ENCODE measurements at regions not wholly inside any gene's neighbourhood (a gene's known extent, or its start where the extent isn't known, plus 50 kb on each side); places are given as distances from the start of the nearest gene placed in this dataset.
"Not testable (repeated sequence)": the region's sequence is repeated elsewhere in the genome, so short reads cannot be mapped to it uniquely, and the experiment has no call there.

DNA sequence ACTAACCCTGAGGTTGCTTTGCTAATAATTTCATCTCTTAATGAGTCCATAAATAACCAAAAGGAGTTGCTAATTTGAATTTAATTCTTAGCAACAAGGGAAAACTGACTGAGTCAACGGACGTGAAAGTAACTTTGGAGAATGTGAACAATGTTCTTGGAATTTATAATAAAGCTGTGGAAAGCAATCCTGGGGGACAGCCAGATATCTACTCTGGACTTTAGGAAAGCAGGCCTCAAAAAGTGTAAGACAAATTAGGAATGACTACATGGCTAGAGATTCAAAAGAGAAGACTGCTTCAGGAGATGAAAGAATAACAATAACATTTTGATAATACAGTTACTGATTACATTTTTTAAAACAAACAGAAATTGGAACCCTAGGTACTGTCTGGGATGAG, 318.4 kb upstream of the COL8A1 start:
- ChIA-PET CTCF (no interaction called here), POLR2A (no interaction called here)
- Mint-ChIP-seq H3K36me3 (no peaks in the 10 kb centered on the region), H3K4me3 (no peak overlapping the region), H3K9me3 (peaks cover 0 to 6% (median 0%) of the 10 kb centered on the region in 5 donors), H3K27ac (no peak overlapping the region), H3K27me3 (no peaks in the 10 kb centered on the region), H3K4me1 (no peaks in the 10 kb centered on the region)
- no peaks in the 10 kb centered on the region for H3K4me1 ChIP-seq (ENCODE audit: insufficient read depth, low read length)
- H3K27me3 ChIP-seq (ENCODE audit: insufficient read depth, low read length, poor library complexity, severe bottlenecking): no peaks in the 10 kb centered on the region
- H3K36me3 ChIP-seq (ENCODE audit: insufficient read depth, low read length): no peaks in the 10 kb centered on the region
- DNase-seq: no peak
- no peak overlapping the region for H3K4me3 ChIP-seq (ENCODE audit: low read length)
- no peaks in the 10 kb centered on the region for H3K9me3 ChIP-seq (ENCODE audit: low read length)
- H3K27ac ChIP-seq (ENCODE audit: low read depth, low read length): no peak overlapping the region

DNA sequence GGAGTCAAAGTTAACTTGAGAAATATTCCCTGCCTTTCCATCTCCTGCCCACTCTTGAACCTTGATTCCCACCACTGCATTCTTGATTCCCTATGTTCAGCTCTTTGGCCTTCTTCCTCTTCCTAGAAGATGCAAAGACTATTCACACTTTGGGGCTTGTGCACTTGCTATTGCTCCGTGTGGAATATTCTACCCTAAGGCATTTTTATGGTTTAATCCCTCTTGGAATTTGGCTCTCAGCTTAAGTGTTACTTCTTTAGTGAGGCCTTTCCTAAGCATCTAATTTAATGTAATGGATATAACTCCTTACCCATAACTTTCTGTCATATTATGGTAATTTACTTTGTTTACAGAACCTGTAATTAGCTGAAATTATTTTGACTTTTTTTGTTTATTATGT, 318.9 kb upstream of the COL8A1 start:
- Mint-ChIP-seq H3K27ac (no peak overlapping the region), H3K4me3 (no peak overlapping the region), H3K9me3 (peaks cover 0 to 6% (median 0%) of the 10 kb centered on the region in 5 donors), H3K4me1 (no peaks in the 10 kb centered on the region), H3K36me3 (no peaks in the 10 kb centered on the region), H3K27me3 (no peaks in the 10 kb centered on the region)
- no peak for DNase-seq
- Histone ChIP-seq H3K27ac (ENCODE audit: low read depth, low read length) (no peak overlapping the region), H3K9me3 (ENCODE audit: low read length) (no peaks in the 10 kb centered on the region), H3K36me3 (ENCODE audit: insufficient read depth, low read length) (no peaks in the 10 kb centered on the region), H3K4me1 (ENCODE audit: insufficient read depth, low read length) (no peaks in the 10 kb centered on the region), H3K4me3 (ENCODE audit: low read length) (no peak overlapping the region), H3K27me3 (ENCODE audit: insufficient read depth, low read length, poor library complexity, severe bottlenecking) (no peaks in the 10 kb centered on the region)
- CTCF ChIA-PET: no interaction called here
- POLR2A ChIA-PET: no interaction called here

DNA sequence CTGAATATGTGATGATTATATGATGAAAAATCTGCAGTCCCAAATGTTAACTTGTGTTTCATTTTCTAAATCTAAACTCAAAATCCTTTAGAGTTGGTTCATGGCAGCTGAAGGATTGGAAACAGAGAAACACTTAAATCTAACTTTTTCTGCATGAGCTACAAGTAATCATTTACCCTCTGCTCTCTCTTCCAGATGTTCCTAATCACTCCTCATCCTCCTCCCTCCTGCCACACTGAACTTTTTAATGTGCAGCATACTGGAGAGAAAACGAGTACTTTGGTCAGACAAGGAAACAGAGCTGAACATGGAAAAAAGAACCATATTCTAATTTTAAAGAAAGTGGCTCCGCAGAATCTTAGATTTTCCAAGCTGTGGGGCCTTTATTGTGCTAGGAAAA, 321.2 kb upstream of the COL8A1 start:
- Histone ChIP-seq H3K9me3 (ENCODE audit: low read length) (no peaks in the 10 kb centered on the region), H3K27ac (ENCODE audit: low read depth, low read length) (no peak overlapping the region), H3K4me1 (ENCODE audit: insufficient read depth, low read length) (no peaks in the 10 kb centered on the region), H3K4me3 (ENCODE audit: low read length) (no peak overlapping the region), H3K27me3 (ENCODE audit: insufficient read depth, low read length, poor library complexity, severe bottlenecking) (no peaks in the 10 kb centered on the region), H3K36me3 (ENCODE audit: insufficient read depth, low read length) (no peaks in the 10 kb centered on the region)
- peaks cover 0 to 12% (median 0%) of the 10 kb centered on the region in 5 donors for H3K9me3 Mint-ChIP-seq
- H3K36me3 Mint-ChIP-seq: no peaks in the 10 kb centered on the region
- ChIA-PET CTCF (no interaction called here), POLR2A (no interaction called here)
- no peak overlapping the region for H3K27ac Mint-ChIP-seq
- no peak overlapping the region for H3K4me3 Mint-ChIP-seq
- H3K4me1 Mint-ChIP-seq: no peaks in the 10 kb centered on the region
- DNase-seq: no peak
- no peaks in the 10 kb centered on the region for H3K27me3 Mint-ChIP-seq

DNA sequence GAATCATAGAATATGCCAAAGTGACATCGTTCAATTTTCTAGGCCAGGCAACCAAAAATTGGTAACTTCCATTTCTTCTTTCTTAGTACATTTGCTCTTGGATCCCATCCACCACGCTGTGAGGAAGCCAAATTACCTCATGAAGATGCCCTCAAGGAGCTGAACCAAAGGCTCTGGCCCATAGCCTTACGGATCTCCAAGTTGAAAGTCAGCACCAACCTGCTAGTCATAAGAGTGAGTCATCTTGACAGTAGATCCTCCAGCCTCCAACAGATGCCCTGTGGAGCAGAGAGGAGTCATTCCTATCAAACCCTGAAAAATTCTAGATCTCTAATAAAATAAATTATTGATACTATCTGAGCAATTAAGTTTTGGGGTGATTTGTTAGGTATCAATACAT, 322.5 kb upstream of the COL8A1 start:
- POLR2A ChIA-PET: no interaction called here

GRCh38 chr3:99313485-99313884, 324.9 kb upstream of the COL8A1 start:
- ChIA-PET POLR2A (no interaction called here), CTCF (no interaction called here)
- H3K27ac ChIP-seq (ENCODE audit: low read depth, low read length): no peak overlapping the region
- Mint-ChIP-seq H3K36me3 (no peaks in the 10 kb centered on the region), H3K27ac (no peak overlapping the region), H3K4me1 (no peaks in the 10 kb centered on the region), H3K9me3 (peaks cover 7 to 31% (median 14%) of the 10 kb centered on the region in 5 donors), H3K27me3 (peaks cover 0 to 4% of the 10 kb centered on the region in 2 donors), H3K4me3 (no peak overlapping the region)
- DNase-seq: no peak
- H3K27me3 ChIP-seq (ENCODE audit: insufficient read depth, low read length, poor library complexity, severe bottlenecking): no peaks in the 10 kb centered on the region
- no peaks in the 10 kb centered on the region for H3K36me3 ChIP-seq (ENCODE audit: insufficient read depth, low read length)
- no peak overlapping the region for H3K4me3 ChIP-seq (ENCODE audit: low read length)
- no peaks in the 10 kb centered on the region for H3K9me3 ChIP-seq (ENCODE audit: low read length)
- H3K4me1 ChIP-seq (ENCODE audit: insufficient read depth, low read length): no peaks in the 10 kb centered on the region

More for the DNA sequence above, 322.5 kb upstream of the COL8A1 start:
- no peak overlapping the region for H3K27ac Mint-ChIP-seq
- H3K27ac ChIP-seq (ENCODE audit: low read depth, low read length): no peak overlapping the region
- H3K4me1 Mint-ChIP-seq: no peaks in the 10 kb centered on the region
- H3K4me3 Mint-ChIP-seq: no peak overlapping the region
- H3K9me3 ChIP-seq (ENCODE audit: low read length): no peaks in the 10 kb centered on the region
- CTCF ChIA-PET: no interaction called here
- H3K36me3 ChIP-seq (ENCODE audit: insufficient read depth, low read length): no peaks in the 10 kb centered on the region
- no peak for DNase-seq
- H3K27me3 ChIP-seq (ENCODE audit: insufficient read depth, low read length, poor library complexity, severe bottlenecking): no peaks in the 10 kb centered on the region
- no peak overlapping the region for H3K4me3 ChIP-seq (ENCODE audit: low read length)
- no peaks in the 10 kb centered on the region for H3K4me1 ChIP-seq (ENCODE audit: insufficient read depth, low read length)
- H3K27me3 Mint-ChIP-seq: no peaks in the 10 kb centered on the region
- H3K36me3 Mint-ChIP-seq: no peaks in the 10 kb centered on the region
- H3K9me3 Mint-ChIP-seq: peaks cover 3 to 18% (median 4%) of the 10 kb centered on the region in 5 donors

DNA sequence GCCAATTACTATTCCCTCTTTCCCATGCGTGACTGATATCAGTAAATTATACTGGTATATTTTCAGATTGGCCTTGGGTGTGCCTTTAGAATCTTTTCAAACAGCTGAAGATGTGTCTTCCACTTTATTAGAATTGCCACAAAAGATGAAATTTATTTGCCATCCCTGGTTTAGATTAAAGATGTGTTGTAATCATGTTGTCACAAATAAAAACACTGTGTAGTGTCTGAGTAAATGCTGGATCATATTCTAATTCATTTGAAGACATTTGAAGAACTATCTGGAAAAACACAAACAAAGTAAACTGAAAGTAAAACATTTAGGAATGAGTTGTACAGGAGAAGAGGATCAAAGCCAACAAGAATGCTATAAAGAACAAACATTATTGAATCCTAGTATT, 339.7 kb upstream of the COL8A1 start:
- no peak overlapping the region for H3K27ac ChIP-seq (ENCODE audit: low read depth, low read length)
- no peaks in the 10 kb centered on the region for H3K36me3 ChIP-seq (ENCODE audit: insufficient read depth, low read length)
- H3K9me3 Mint-ChIP-seq: peaks cover 2 to 10% (median 5%) of the 10 kb centered on the region in 5 donors
- H3K36me3 Mint-ChIP-seq: no peaks in the 10 kb centered on the region
- ChIA-PET CTCF (no interaction called here), POLR2A (no interaction called here)
- no peaks in the 10 kb centered on the region for H3K27me3 Mint-ChIP-seq
- no peak for DNase-seq
- no peak overlapping the region for H3K4me3 Mint-ChIP-seq
- H3K4me1 Mint-ChIP-seq: no peaks in the 10 kb centered on the region
- no peaks in the 10 kb centered on the region for H3K9me3 ChIP-seq (ENCODE audit: low read length)
- H3K27me3 ChIP-seq (ENCODE audit: insufficient read depth, low read length, poor library complexity, severe bottlenecking): no peaks in the 10 kb centered on the region
- H3K27ac Mint-ChIP-seq: no peak overlapping the region
- no peaks in the 10 kb centered on the region for H3K4me1 ChIP-seq (ENCODE audit: insufficient read depth, low read length)
- H3K4me3 ChIP-seq (ENCODE audit: low read length): no peak overlapping the region

GRCh38 chr3:99295836-99296235, 342.6 kb upstream of the COL8A1 start:
- Mint-ChIP-seq H3K4me3 (no peak overlapping the region), H3K27ac (no peak overlapping the region), H3K4me1 (no peaks in the 10 kb centered on the region), H3K27me3 (no peaks in the 10 kb centered on the region), H3K36me3 (no peaks in the 10 kb centered on the region), H3K9me3 (peaks cover 0 to 10% (median 4%) of the 10 kb centered on the region in 5 donors)
- Histone ChIP-seq H3K27me3 (ENCODE audit: insufficient read depth, low read length, poor library complexity, severe bottlenecking) (no peaks in the 10 kb centered on the region), H3K4me1 (ENCODE audit: insufficient read depth, low read length) (no peaks in the 10 kb centered on the region), H3K9me3 (ENCODE audit: low read length) (no peaks in the 10 kb centered on the region), H3K27ac (ENCODE audit: low read depth, low read length) (no peak overlapping the region), H3K4me3 (ENCODE audit: low read length) (no peak overlapping the region), H3K36me3 (ENCODE audit: insufficient read depth, low read length) (no peaks in the 10 kb centered on the region)
- CTCF ChIA-PET: no interaction called here
- no peak for DNase-seq
- POLR2A ChIA-PET: no interaction called here

DNA sequence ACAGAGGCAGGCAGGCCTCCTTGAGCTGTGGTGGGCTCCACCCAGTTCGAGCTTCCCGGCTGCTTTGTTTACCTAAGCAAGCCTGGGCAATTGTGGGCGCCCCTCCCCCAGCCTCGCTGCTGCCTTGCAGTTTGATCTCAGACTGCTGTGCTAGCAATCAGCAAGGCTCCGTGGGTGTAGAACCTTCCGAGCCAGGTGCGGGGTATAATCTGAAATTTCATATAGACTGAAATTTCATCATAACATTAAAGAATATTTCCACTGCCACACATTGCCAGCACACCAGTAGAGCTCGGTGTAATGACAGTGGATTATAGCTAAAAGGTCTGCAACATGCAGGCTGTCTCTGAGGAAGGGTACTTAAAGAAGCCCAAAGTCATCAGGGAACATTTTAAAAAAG, 344.3 kb upstream of the COL8A1 start:
- H3K4me3 ChIP-seq (ENCODE audit: low read length); CTCF ChIA-PET; H3K27me3 ChIP-seq (ENCODE audit: insufficient read depth, low read length, poor library complexity, severe bottlenecking); H3K9me3 ChIP-seq (ENCODE audit: low read length); H3K4me3 Mint-ChIP-seq; H3K36me3 Mint-ChIP-seq; H3K36me3 ChIP-seq (ENCODE audit: insufficient read depth, low read length); POLR2A ChIA-PET; DNase-seq; H3K27me3 Mint-ChIP-seq; H3K27ac ChIP-seq (ENCODE audit: low read depth, low read length); H3K4me1 ChIP-seq (ENCODE audit: insufficient read depth, low read length); H3K4me1 Mint-ChIP-seq; H3K27ac Mint-ChIP-seq: not testable (repeated sequence)
- H3K9me3 Mint-ChIP-seq: peaks cover 0 to 10% (median 4%) of the 10 kb centered on the region in 5 donors

GRCh38 chr3:99287876-99288275, 350.5 kb upstream of the COL8A1 start:
- H3K9me3 ChIP-seq (ENCODE audit: low read length): no peaks in the 10 kb centered on the region
- Mint-ChIP-seq H3K9me3 (peaks cover 0 to 5% (median 1%) of the 10 kb centered on the region in 5 donors), H3K27ac (no peak overlapping the region), H3K36me3 (no peaks in the 10 kb centered on the region), H3K4me3 (no peak overlapping the region), H3K4me1 (no peaks in the 10 kb centered on the region), H3K27me3 (no peaks in the 10 kb centered on the region)
- no peak overlapping the region for H3K4me3 ChIP-seq (ENCODE audit: low read length)
- no peaks in the 10 kb centered on the region for H3K4me1 ChIP-seq (ENCODE audit: insufficient read depth, low read length)
- ChIA-PET POLR2A (no interaction called here), CTCF (no interaction called here)
- H3K36me3 ChIP-seq (ENCODE audit: insufficient read depth, low read length): no peaks in the 10 kb centered on the region
- no peaks in the 10 kb centered on the region for H3K27me3 ChIP-seq (ENCODE audit: insufficient read depth, low read length, poor library complexity, severe bottlenecking)
- no peak for DNase-seq
- H3K27ac ChIP-seq (ENCODE audit: low read depth, low read length): no peak overlapping the region

Measured in CD8-positive, alpha-beta memory T cell (primary cell).